HG02623 (cell line): ENCODE measurements at regions not wholly inside any gene's neighbourhood (a gene's known extent, or its start where the extent isn't known, plus 50 kb on each side); places are given as distances from the start of the nearest gene placed in this dataset.

Experiments used
- ATAC-seq: cut with Tn5 transposase; IDR thresholded peaks from one replicate; pipeline ENCODE4 v1.9.1; 2021; ENCODE audit warnings: moderate library complexity; ENCODE audit not compliant: unreplicated experiment

- ATAC-seq: no peak
These were observed 406.3 kb upstream of the ADAMTSL1 start for GRCh38 chr9:18067548-18068120.

DNA sequence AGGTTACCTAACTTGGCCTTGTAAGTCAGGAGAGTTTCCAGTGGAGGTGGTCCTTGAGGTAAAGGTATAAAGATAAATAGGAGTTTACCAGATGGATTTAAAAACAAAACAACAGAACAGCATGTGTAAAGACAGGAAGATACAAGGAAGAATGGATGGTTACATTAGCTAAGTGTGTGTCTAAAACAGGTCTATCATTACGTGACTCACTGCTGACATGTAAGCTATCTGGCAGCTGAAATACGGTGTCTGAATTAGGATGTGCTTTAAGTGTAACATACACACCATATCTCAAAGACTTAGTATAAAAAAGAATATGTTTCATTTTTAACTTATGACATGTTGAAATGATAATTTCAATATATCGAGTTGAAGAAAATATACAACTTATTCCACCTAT, 405.1 kb upstream of the ADAMTSL1 start:
- no peak for ATAC-seq

DNA sequence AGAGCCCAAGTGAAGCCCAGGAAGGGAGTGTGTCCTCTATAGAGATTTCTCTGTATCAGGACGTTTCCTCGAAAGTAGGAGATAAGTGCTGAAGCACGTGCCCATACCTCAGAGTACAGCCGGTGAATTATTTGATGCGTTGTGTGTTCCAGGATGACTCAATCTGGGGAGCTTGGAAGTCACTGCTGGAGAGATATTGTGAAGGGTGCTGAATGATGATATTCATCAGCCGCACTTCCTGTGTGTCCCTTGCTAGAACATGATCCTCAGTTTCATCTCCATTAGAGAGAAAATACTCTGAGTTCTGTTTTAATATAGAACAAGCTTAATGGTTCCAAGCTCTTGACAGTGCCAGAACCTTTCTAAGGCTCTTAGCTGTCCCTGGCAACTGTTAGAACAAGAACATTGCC, 402.3 kb upstream of the ADAMTSL1 start:
- ATAC-seq: no peak

GRCh38 chr9:18073002-18073401, 401.0 kb upstream of the ADAMTSL1 start:
- ATAC-seq: no peak

DNA sequence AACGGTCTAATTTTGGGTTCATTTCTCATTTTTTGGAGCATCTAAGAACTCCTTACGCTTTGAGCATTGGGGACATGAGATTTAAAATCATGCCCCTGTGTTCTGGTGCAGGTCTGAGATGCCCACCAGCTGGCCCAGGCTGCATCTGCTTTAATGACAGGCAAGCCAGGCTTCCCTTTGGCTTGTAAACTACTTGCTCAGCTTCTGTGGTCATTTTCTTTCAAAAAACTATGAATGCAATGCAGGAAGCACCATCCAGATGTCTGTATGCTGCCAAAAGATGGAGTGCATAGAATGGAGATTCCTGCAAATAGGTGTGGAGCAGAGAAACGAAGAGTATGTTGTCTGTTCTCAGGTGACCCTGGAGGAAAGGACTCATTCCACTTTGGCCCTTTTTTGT, 399.9 kb upstream of the ADAMTSL1 start:
- ATAC-seq: no peak

GRCh38 chr9:18075253-18075952, 398.6 kb upstream of the ADAMTSL1 start:
- ATAC-seq: no peak

- ATAC-seq: no peak
These were observed 395.8 kb upstream of the ADAMTSL1 start for GRCh38 chr9:18077941-18078678.

- ATAC-seq: no peak
These were observed 381.8 kb upstream of the ADAMTSL1 start for GRCh38 chr9:18092138-18092537.

GRCh38 chr9:18106006-18106560, 367.9 kb upstream of the ADAMTSL1 start:
- no peak for ATAC-seq

DNA sequence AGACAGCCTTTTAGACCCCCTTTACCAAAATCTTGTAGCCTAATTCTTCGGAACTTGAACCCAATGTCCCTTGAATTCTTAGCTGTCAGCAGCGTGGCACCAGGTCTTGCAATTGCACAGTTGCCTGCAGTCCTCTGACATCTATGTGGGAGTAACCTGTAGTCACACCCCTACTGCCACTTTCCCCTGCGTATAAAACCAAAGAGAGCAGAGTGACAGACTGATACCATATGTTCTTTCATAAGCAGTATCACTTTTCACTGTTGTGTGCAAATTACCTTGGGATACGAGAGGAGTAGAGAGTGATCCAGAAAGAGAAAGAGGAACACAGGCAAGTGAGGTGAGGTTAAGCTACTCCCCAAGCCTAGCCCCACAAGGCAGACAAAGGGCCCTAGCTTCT, 364.3 kb upstream of the ADAMTSL1 start:
- no peak for ATAC-seq

GRCh38 chr9:18111146-18111545, 362.8 kb upstream of the ADAMTSL1 start:
- ATAC-seq: no peak

GRCh38 chr9:18114559-18115475, 359.1 kb upstream of the ADAMTSL1 start:
- ATAC-seq: no peak

GRCh38 chr9:18118268-18118667, 355.7 kb upstream of the ADAMTSL1 start:
- ATAC-seq: no peak

- no peak for ATAC-seq
These were observed 351.8 kb upstream of the ADAMTSL1 start for GRCh38 chr9:18122171-18122570.

- ATAC-seq: no peak
These were observed 349.2 kb upstream of the ADAMTSL1 start for GRCh38 chr9:18124760-18125159.

GRCh38 chr9:18126831-18127498, 347.0 kb upstream of the ADAMTSL1 start:
- ATAC-seq: no peak

DNA sequence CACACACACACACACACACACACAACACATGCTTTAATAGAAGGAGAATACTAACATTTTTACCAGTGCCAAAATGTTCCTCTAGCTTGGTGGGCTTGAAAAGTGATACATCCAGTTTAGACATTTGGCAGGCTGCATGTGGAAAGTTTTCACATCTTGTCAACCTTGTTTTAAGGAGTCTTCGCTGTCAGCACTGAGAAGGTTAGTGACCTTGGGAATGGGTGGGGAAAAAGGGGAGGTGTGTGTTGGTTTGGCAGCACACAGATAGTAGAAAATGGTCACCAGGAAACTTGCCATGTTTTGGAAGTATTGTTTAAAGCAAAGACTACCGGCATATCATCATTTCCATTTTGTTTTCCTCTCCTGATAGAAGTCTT, 346.5 kb upstream of the ADAMTSL1 start:
- no peak for ATAC-seq

DNA sequence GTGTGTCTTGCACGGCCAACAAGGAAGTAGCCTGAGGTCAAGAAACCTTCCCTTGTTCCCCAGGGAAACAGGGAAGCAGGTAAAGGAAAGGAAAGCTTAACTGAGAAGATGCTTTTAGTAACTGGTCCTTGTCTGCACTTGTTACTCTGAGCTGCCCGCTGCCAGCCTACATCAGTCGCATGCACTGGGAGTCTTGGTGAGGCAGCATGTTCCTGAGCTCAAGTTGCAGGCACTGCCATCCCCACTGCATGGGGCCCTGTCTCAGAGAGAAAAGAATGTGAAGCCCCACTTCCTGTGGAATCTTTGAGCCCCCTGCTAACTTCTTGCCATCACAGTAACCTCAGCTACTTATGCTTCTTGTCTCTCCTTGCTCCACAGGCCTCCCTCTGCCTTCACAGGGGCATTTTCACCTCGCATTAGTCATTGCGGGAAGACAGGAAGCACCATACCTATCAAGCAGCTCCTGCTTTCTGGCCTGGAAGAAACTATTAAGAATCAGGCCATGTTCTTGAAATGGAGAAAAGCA, 344.1 kb upstream of the ADAMTSL1 start:
- no peak for ATAC-seq

DNA sequence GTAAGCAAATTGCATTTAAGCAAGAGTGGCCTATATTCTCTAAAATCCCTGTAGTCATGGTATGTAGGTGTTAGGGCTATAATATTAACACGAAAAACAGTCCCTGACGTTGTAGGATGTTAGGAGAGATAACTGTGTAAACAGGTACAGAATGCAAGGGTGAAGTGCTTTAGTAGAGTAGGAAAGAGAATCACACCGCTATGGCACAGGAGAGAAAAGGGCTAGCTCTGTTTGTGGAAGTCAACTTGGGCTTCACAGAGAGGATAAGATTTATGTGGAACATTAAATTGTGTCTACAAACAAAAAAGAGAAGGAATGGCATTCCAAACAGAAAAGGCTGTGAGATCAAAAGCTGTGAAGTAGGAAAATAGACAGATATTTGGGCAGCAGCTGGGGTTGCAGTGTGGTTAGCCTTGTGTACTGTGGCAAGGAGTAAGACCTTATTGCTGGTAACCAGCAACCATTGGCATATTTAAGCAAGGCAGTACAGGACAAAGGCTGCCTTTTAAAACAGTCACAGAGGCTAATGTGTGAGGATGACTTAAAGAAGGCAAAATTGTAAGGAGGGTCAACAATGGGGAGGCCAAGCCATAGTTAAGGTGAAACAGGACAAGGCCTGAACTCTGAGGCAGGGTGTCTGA, 337.5 kb upstream of the ADAMTSL1 start:
- ATAC-seq: no peak

- no peak for ATAC-seq
These were observed 336.1 kb upstream of the ADAMTSL1 start for GRCh38 chr9:18137815-18138214.
